MM.1S (cell line): ENCODE measurements at regions not wholly inside any gene's neighbourhood (a gene's known extent, or its start where the extent isn't known, plus 50 kb on each side); places are given as distances from the start of the nearest gene placed in this dataset.
"Not testable (repeated sequence)": the region's sequence is repeated elsewhere in the genome, so short reads cannot be mapped to it uniquely, and the experiment has no call there.

Experiments
- DNase-seq: peaks from one replicate; pipeline ENCODE4 v3.0.0-alpha.2; 2015
- H2AFZ ChIP-seq: fragments of 300-600 bp; sonication (generic); 2 replicates; pipeline ENCODE4 v1.6.0; 2016; ENCODE audit warnings: antibody characterized with exemption, low read length
- H3F3A ChIP-seq: fragments of 300-600 bp; sonication (generic); 2 replicates; pipeline ENCODE4 v1.6.1; 2016; ENCODE audit warnings: mild to moderate bottlenecking, antibody characterized with exemption, low read length, moderate library complexity, mixed read lengths; ENCODE audit not compliant: insufficient read depth
- H3K27ac ChIP-seq: fragments of 300-600 bp; sonication (generic); 2 replicates; pipeline ENCODE4 v1.5.1; 2016; ENCODE audit warnings: mild to moderate bottlenecking, low read length
- H3K27me3 ChIP-seq: fragments of 300-600 bp; sonication (generic); replicated peaks from 2 replicates; pipeline ENCODE4 v1.6.0; 2016; ENCODE audit warnings: low read length; ENCODE audit not compliant: insufficient read depth
- H3K36me3 ChIP-seq: fragments of 300-600 bp; sonication (generic); replicated peaks from 2 replicates; pipeline ENCODE4 v1.6.1; 2016; ENCODE audit warnings: mild to moderate bottlenecking, low read length, mixed read lengths; ENCODE audit not compliant: insufficient read depth
- H3K4me1 ChIP-seq: fragments of 300-600 bp; sonication (generic); 2 replicates; pipeline ENCODE4 v1.6.1; 2016; ENCODE audit warnings: low read length, mixed read lengths
- H3K4me2 ChIP-seq: fragments of 300-600 bp; sonication (generic); 2 replicates; pipeline ENCODE4 v1.6.0; 2016; ENCODE audit warnings: low read depth, low read length
- H3K4me3 ChIP-seq: fragments of 300-600 bp; sonication (generic); 2 replicates; pipeline ENCODE4 v1.5.1; 2016; ENCODE audit warnings: low read length, mixed read lengths
- H3K79me2 ChIP-seq: fragments of 300-600 bp; sonication (generic); 2 replicates; pipeline ENCODE4 v1.6.1; 2016; ENCODE audit warnings: mixed run types, low read length, mixed read lengths
- H3K9ac ChIP-seq: fragments of 300-600 bp; sonication (generic); 2 replicates; pipeline ENCODE4 v1.6.1; 2016; ENCODE audit warnings: low read length, mixed read lengths
- H3K9me2 ChIP-seq: fragments of 300-600 bp; sonication (generic); replicated peaks from 2 replicates; pipeline ENCODE4 v1.6.1; 2016; ENCODE audit warnings: mild to moderate bottlenecking, low read length, mixed read lengths; ENCODE audit not compliant: insufficient read depth
- H3K9me3 ChIP-seq: fragments of 300-600 bp; sonication (generic); replicated peaks from 2 replicates; pipeline ENCODE4 v1.6.1; 2016; ENCODE audit warnings: mild to moderate bottlenecking, low read length, mixed read lengths; ENCODE audit not compliant: insufficient read depth
- H4K20me1 ChIP-seq: fragments of 300-600 bp; sonication (generic); 2 replicates; pipeline ENCODE4 v1.6.1; 2016; ENCODE audit warnings: mild to moderate bottlenecking, low read length, moderate library complexity, mixed read lengths; ENCODE audit not compliant: insufficient read depth
- TF ChIP-seq, protein P1 (sequence below): fragments of 300-600 bp; sonication (generic); IDR thresholded peaks from 2 replicates; pipeline ENCODE4 v1.5.1; 2016; ENCODE audit warnings: antibody characterized with exemption, low read length, mixed read lengths

DNA sequence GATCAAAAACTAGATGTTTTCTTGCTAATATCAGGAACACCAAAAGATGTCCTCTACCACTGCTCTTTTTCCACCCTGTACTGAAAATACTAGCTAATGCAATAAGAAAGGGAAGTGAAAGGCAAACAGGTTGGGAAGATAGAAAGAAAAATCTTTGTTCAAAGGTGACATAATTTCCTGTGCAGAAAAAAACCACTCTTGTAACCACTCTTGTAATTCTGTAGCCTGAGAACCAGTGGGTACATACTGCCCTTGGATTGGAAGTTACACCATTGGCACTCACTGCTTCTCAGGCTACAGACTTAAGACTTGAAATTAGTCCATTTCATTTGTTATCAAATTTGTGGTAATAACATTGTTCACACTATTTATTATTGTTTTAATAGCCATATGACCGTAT, 263.0 kb upstream of the TGIF2LX start:
- H3K27me3 ChIP-seq, H3K27ac ChIP-seq, H3K9me3 ChIP-seq, H3K9me2 ChIP-seq, H3K4me2 ChIP-seq, H3F3A ChIP-seq, H4K20me1 ChIP-seq, H3K36me3 ChIP-seq, H3K9ac ChIP-seq, H3K4me1 ChIP-seq, H2AFZ ChIP-seq, H3K79me2 ChIP-seq, DNase-seq, H3K4me3 ChIP-seq: not testable (repeated sequence)

- H3K79me2 ChIP-seq, H3K4me3 ChIP-seq, H3K4me1 ChIP-seq, H2AFZ ChIP-seq, H3F3A ChIP-seq, H3K9me3 ChIP-seq, H3K4me2 ChIP-seq, H3K9ac ChIP-seq, DNase-seq, H3K9me2 ChIP-seq, H3K27me3 ChIP-seq, H4K20me1 ChIP-seq, H3K27ac ChIP-seq, H3K36me3 ChIP-seq: not testable (repeated sequence)
These were observed 215.2 kb upstream of the TGIF2LX start for GRCh38 chrX:89706481-89706880.

DNA sequence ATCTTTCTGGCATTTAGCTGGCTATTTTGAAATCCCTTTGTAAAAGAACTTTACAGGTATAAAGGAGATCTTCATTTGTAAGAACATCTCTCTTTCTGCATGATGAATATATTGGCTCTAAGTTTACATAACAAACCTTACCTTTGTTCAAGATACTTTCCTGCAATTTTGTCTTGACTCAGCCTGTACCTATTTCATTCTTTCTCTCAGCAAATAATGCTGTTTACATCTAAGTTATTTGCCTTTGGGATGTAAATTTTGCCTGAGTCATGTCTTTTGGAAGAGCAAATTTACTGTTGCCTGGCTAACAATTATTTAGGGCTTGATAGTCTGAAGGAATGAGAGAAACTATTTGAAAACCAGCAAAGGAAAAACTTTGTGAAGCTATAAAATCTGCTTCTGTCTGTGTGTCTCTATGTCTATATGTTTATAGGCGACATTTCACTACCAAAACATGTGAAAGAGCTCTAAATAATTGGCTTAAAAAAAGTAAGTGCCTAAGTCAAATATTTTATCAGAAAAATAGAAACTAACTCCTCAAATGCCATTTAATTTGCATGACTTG, 214.3 kb upstream of the TGIF2LX start:
- H3F3A ChIP-seq, H4K20me1 ChIP-seq, H3K27me3 ChIP-seq, H3K4me2 ChIP-seq, H2AFZ ChIP-seq, H3K36me3 ChIP-seq, H3K79me2 ChIP-seq, H3K9ac ChIP-seq, H3K4me1 ChIP-seq, H3K4me3 ChIP-seq, H3K9me2 ChIP-seq, H3K27ac ChIP-seq, DNase-seq, H3K9me3 ChIP-seq: not testable (repeated sequence)

DNA sequence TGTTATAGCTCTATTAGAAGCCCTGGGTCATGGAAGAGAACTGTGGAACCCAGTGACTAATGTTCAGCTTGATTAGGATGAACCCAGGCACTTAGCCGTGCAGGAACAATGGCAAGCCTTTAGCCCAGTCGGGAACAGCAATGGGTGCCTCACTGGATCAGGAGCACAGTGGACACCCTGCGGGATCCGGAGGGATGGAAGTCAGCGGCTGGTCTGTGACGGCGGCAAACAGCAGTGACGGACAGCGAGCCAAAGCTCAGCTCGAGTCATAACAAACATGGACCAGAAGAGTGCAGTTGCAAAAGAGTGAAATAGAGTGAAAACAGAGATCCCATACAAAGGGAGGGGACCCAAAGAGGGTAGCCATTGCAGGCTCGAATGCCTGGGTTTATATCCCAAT, 187.3 kb upstream of the TGIF2LX start:
- H3K4me1 ChIP-seq, H3K9me3 ChIP-seq, H3K4me2 ChIP-seq, H3K27ac ChIP-seq, H2AFZ ChIP-seq, H3F3A ChIP-seq, H3K4me3 ChIP-seq, DNase-seq, H3K9ac ChIP-seq, H3K9me2 ChIP-seq, H3K27me3 ChIP-seq, H4K20me1 ChIP-seq, H3K36me3 ChIP-seq, H3K79me2 ChIP-seq: not testable (repeated sequence)

DNA sequence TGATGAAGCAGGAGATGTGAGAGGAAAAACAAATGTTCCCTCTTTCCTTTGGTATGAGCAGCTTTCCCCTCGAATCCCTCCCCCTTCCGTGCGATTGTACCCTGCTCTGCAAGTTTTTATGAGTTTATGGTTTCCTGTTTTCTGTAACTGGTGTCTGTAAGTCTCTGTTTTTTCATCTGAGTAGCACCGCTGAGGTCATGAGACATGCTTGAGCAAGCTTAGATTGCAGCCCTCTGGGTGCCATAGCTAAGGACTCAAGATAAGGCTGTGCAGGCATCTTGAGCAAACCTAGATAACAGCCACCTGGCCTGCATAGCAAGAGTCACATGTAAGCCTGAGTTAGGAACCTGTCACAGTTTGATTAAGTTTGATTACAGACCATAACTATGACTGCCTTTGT, 165.2 kb upstream of the TGIF2LX start:
- H3K4me3 ChIP-seq, H3K9me2 ChIP-seq, H3K36me3 ChIP-seq, H2AFZ ChIP-seq, H4K20me1 ChIP-seq, H3K4me1 ChIP-seq, DNase-seq, H3K9ac ChIP-seq, H3K79me2 ChIP-seq, H3K27ac ChIP-seq, H3F3A ChIP-seq, H3K9me3 ChIP-seq, H3K27me3 ChIP-seq, H3K4me2 ChIP-seq: not testable (repeated sequence)

GRCh38 chrX:89757767-89758166, 163.9 kb upstream of the TGIF2LX start:
- not testable (repeated sequence) for H3K27me3 ChIP-seq, H3K9ac ChIP-seq, H3K9me3 ChIP-seq, H3K4me3 ChIP-seq, H4K20me1 ChIP-seq, H3K9me2 ChIP-seq, H2AFZ ChIP-seq, H3K4me1 ChIP-seq, H3K27ac ChIP-seq, H3K4me2 ChIP-seq, H3K36me3 ChIP-seq, H3K79me2 ChIP-seq, H3F3A ChIP-seq
- peak; percentile 50 for DNase-seq
- TF ChIP-seq, protein P1, sequence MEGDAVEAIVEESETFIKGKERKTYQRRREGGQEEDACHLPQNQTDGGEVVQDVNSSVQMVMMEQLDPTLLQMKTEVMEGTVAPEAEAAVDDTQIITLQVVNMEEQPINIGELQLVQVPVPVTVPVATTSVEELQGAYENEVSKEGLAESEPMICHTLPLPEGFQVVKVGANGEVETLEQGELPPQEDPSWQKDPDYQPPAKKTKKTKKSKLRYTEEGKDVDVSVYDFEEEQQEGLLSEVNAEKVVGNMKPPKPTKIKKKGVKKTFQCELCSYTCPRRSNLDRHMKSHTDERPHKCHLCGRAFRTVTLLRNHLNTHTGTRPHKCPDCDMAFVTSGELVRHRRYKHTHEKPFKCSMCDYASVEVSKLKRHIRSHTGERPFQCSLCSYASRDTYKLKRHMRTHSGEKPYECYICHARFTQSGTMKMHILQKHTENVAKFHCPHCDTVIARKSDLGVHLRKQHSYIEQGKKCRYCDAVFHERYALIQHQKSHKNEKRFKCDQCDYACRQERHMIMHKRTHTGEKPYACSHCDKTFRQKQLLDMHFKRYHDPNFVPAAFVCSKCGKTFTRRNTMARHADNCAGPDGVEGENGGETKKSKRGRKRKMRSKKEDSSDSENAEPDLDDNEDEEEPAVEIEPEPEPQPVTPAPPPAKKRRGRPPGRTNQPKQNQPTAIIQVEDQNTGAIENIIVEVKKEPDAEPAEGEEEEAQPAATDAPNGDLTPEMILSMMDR = peak; percentile 40; the same call in 1 of the 2 replicates
